Right renal pelvis (tissue), 4 donors: ENCODE measurements at regions not wholly inside any gene's neighbourhood (a gene's known extent, or its start where the extent isn't known, plus 50 kb on each side); places are given as distances from the start of the nearest gene placed in this dataset.

Experiments
- DNase-seq, 4 donors: peaks; one replicate each; pipeline ENCODE4 v3.0.0-alpha.2; 2013; ENCODE audit warnings: low read depth in 4 of 4, low spot score in 3 of 4, missing footprints in 1 of 4

- no peak for DNase-seq
Measured at GRCh38 chr1:173128742-173129141, 78.0 kb upstream of the TNFSF18 start.

- DNase-seq: no peak
Measured at GRCh38 chr1:173127369-173128307, 76.9 kb upstream of the TNFSF18 start.

DNA sequence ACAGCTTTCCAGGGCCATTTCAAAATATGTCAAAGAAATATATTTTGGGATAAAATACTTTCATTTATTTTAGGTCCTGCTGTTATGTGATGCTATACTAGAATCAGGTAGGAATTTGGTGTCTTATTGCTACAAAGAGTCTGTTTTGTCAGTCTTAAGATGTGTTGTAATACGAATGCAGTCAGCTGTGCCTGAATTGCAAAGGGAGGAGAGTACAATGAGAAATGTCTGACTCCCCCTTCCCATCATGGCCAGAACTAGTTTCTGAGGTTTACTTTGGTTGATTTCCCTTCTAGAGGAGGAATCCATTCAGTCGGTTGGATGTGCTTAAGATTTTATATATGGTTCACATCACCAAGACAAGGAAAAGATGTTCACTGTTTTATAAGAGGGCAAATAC, 75.7 kb upstream of the TNFSF18 start:
- DNase-seq: no peak

DNA sequence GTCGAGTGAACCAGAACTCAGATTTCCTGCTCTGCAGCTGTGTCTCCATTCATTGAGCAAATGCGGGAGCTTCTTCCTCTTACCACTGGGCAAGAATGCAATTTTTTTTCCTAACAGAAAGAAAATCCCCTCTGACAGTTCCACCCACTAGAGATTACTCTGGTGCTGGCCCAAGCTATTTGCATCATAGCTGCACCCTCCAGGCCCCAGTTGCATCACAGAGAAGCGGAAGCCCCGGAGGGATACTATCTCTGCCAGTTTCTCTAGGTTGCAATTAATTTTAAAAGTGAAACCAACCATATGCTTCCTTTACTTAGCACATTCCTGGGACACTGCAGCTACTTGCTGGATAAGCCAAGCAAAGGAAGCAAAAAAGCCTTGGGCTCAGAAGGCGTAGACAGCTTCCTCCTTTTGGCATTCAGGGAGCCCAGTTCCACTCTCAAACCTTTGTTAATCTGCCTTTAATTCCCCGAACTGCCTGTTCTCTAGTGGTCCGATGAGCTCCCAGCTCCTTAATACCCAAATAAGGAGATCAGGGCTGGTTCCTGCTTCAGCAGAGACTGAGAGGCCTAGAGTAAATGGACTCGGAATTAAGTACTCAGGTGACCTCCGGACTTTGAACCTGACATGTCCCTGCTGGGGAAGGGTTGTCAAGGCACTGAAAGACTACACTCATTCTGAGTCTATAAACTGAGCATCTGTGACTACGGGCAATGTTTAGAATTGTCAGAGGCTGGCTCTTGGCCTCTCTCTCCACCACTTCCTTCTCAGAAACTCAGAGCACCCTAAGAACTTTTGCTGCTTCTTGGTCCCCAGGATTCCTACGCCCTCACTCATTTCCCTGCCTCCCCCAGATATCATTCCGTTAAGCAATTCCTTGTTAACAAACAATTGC, 72.5 kb upstream of the TNFSF18 start:
- peak; percentile 32 to 41 (median 38) for DNase-seq

DNA sequence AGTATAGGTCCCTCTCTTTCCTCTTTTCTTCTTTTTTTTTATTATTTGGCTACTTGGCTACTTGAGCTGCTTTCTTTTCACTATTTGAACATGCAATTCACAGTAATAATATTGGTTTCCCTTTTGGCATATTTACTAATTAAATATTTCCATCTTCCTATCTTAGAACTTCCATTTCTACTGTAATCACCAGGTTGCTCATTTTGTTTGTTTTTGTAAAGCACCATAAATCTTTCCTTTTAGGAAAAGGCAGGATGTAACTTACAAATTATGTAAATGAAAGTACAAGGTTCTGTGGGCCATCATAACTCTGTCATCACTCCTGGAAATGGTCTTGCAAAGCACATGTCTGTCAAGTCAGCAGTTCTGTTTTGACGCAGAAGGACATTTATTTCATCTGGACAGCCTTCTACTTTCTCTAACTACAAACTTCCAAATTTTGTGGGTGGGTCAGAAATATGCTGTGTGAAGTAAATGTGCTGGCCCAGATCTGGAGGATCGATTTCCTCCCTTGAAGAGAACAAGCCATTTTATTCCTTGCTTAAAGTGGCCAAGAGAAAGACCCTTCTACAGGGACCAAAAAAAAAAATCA, 71.7 kb upstream of the TNFSF18 start:
- DNase-seq: no peak

GRCh38 chr1:173118404-173118803, 67.7 kb upstream of the TNFSF18 start:
- no peak for DNase-seq

- no peak for DNase-seq
Measured at GRCh38 chr1:173117761-173118160, 67.0 kb upstream of the TNFSF18 start.

GRCh38 chr1:173117108-173117633, 66.4 kb upstream of the TNFSF18 start:
- no peak for DNase-seq

DNA sequence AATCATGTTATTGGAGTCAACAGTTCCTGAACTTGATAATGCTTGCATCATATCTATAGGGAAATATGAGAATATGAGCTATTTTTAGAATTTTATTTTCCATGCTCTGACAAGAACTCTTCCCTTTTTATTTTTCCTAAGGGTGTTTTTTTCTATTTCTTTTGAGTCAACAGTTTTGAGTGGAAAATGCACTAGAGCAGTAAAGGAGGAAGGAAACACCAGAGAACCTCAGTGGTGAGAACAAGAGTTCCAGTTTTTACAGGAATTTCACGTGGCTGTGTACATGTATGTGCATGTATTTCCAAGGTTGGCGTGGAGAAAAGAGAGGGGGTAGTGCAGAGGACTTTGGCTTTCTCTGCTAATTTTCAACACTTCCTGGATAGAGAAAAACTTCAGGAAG, 63.6 kb upstream of the TNFSF18 start:
- DNase-seq: no peak

DNA sequence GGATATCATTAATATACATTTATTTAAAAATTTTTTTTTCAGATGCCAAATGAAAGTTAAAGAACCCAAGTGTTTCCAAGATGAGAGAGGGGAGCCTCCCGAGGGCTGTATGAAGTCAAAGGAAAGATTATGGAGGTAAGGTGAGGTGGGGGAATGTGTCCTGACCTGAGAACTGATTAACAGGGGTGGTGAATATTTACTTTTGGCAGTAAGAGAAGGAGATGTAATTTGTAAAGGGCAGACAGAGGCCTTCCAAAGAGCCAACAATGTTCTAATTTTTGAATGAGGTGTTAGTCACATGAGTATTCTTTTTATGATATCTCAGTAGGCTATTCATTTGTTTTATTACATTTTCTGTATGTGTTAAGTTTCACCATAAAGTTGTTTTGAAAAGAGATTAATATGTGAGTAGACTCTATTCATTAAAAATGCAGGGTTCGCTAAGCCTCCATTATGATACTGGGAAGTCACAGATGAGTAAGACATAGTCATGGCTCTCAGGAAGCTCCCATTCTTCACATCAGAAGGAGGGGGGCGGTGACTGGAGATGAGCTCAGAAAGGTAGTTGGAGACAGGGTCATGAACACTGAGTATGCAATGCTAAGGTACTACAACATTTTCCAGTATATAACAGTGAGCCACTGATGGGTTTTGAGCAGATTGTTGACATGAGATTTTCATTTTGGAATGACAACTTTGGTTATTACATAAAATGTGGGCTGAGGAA, 62.4 kb upstream of the TNFSF18 start:
- no peak for DNase-seq

- no peak for DNase-seq
Measured at GRCh38 chr1:173112129-173112528, 61.4 kb upstream of the TNFSF18 start.

DNA sequence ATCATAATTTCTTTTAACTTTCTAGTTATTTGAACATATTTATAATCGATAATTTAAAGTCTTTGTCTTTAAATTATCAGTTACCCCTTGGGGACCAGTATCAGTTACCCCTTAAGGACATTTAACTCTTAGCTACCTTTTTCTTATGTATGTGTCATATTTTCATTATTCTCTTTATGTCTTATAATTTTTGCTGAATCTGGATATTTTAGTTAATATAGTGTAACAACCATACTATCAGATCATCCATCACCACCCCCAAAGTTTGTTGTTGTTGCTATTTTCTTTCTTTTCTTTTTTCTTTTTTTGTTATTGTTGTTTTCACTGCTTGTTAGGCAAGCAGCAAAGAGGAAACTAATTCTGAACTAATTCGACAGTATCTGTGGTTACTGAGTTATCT, 57.0 kb upstream of the TNFSF18 start:
- DNase-seq: no peak

DNA sequence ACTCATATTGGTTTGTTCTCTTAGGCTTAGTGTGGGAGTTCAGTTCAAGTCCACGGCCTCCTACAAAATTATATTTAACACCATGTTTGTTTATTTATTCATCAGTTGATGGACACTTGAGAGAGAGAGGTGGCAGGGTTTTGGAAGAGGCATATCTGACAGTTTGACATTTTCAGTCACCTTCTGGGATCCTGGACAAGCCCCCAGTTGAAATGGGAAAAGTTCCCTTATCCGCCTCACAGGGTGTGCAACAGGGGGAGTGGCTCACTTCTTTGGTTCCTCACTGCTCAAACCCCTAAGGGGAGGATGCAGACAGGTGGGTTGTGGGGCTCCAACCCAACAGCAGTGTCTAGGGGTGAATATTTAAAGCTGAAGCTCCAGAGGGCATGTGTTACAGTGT, 52.3 kb upstream of the TNFSF18 start:
- DNase-seq: no peak

DNA sequence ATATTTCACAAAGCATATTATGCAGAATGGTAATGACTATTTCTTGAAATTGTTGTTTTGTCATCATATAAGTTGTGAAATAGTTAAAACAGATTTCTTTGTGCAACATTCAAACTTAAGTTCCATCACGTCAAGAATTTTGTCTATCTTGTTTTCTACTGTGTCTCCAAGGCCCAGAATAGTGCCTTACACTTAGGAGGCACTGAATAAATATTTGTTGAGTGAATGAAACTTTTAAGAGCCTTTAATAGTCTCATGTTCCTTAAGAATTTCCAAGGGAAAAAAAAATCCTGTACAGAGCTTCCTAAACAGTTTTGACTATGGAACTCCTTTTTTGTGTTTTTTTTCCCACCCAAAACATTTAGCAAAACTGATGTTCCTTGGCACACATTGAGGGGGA, 50.8 kb upstream of the TNFSF18 start:
- no peak for DNase-seq

DNA sequence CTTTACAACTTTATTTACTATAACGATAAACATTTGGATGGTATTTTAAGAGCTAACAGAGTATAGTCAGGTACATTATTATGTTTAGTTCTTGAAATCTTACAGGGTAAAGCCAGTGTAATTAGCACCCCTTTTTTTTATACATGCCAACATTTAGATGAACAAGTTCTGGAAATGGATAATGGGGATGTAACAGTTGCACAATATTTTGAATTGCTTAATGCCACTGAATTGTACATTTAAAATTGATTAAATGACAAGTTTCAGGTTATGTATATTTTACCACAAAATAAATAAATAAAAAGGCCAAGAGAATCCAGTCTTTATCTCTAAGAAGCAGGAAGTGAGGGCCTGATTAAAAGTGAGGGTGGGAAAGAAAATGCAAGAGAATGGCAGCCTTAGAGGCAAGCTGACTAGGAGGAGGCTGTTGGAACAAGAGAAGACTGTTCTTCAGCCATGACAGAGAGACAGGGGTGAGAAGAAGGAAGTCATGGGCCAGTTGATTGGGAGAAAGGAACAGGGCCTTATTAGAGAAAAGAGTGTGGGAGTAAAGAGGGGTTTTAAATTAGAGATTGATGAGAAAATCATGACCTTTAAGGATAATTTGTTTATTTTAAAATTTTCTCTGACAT, 49.9 kb upstream of the TNFSF18 start:
- no peak for DNase-seq
